ENCODE measurements at regions not wholly inside any gene's neighbourhood (a gene's known extent, or its start where the extent isn't known, plus 50 kb on each side); places are given as distances from the start of the nearest gene placed in this dataset.
"Not testable (repeated sequence)": the region's sequence is repeated elsewhere in the genome, so short reads cannot be mapped to it uniquely, and the experiment has no call there.

- in situ Hi-C loops (cut with HindIII; ENCODE audit: low sequenced_read_pairs): no loop called here
- H3K4me3 ChIP-seq (ENCODE audit: low read depth, low read length): no peak overlapping the region
- no peak for DNase-seq (ENCODE audit: low read depth)
- TF ChIP-seq CTCF (IDR thresholded peaks at IDR 0.05; ENCODE audit: low read depth, low read length, missing control alignments): no peak
Measured at GRCh38 chr16:59455497-59455896, 721.4 kb upstream of the GOT2 start.

- DNase-seq (ENCODE audit: low read depth); in situ Hi-C loops (cut with HindIII; ENCODE audit: low sequenced_read_pairs); H3K4me3 ChIP-seq (ENCODE audit: low read depth, low read length): not testable (repeated sequence)
Measured at GRCh38 chr16:59450513-59450912, 716.4 kb upstream of the GOT2 start.

- no peak for DNase-seq (ENCODE audit: low read depth)
- in situ Hi-C loops (cut with HindIII; ENCODE audit: low sequenced_read_pairs): no loop called here
- H3K4me3 ChIP-seq (ENCODE audit: low read depth, low read length): no peak overlapping the region
- no peak for TF ChIP-seq CTCF (IDR thresholded peaks at IDR 0.05; ENCODE audit: low read depth, low read length, missing control alignments)
Measured at GRCh38 chr16:59440502-59440901, 706.4 kb upstream of the GOT2 start.

- TF ChIP-seq CTCF (IDR thresholded peaks at IDR 0.05; ENCODE audit: low read depth, low read length, missing control alignments): no peak
- DNase-seq (ENCODE audit: low read depth): no peak
- no peak overlapping the region for H3K4me3 ChIP-seq (ENCODE audit: low read depth, low read length)
- in situ Hi-C loops (cut with HindIII; ENCODE audit: low sequenced_read_pairs): no loop called here
Measured at GRCh38 chr16:59432896-59433295, 698.8 kb upstream of the GOT2 start.

- no peak overlapping the region for H3K4me3 ChIP-seq (ENCODE audit: low read depth, low read length)
- no peak for TF ChIP-seq CTCF (IDR thresholded peaks at IDR 0.05; ENCODE audit: low read depth, low read length, missing control alignments)
- in situ Hi-C loops (cut with HindIII; ENCODE audit: low sequenced_read_pairs): no loop called here
- DNase-seq (ENCODE audit: low read depth): no peak
Measured at GRCh38 chr16:59432276-59432675, 698.2 kb upstream of the GOT2 start.

GRCh38 chr16:59424714-59425273, 690.7 kb upstream of the GOT2 start:
- TF ChIP-seq CTCF (IDR thresholded peaks at IDR 0.05; ENCODE audit: low read depth, low read length, missing control alignments): no peak
- no peak overlapping the region for H3K4me3 ChIP-seq (ENCODE audit: low read depth, low read length)
- in situ Hi-C loops (cut with HindIII; ENCODE audit: low sequenced_read_pairs): no loop called here
- DNase-seq (ENCODE audit: low read depth): no peak

- no peak overlapping the region for H3K4me3 ChIP-seq (ENCODE audit: low read depth, low read length)
- TF ChIP-seq CTCF (IDR thresholded peaks at IDR 0.05; ENCODE audit: low read depth, low read length, missing control alignments): peak; percentile 70
- no peak for DNase-seq (ENCODE audit: low read depth)
- in situ Hi-C loops (cut with HindIII; ENCODE audit: low sequenced_read_pairs): no loop called here
Measured at GRCh38 chr16:59411961-59412841, 678.1 kb upstream of the GOT2 start.
